HG02763 (cell line): ENCODE measurements at regions not wholly inside any gene's neighbourhood (a gene's known extent, or its start where the extent isn't known, plus 50 kb on each side); places are given as distances from the start of the nearest gene placed in this dataset.
A peak's percentile ranks its signal among the peaks of the same experiment; 100 is the strongest.

Experiments
- ATAC-seq: cut with Tn5 transposase; IDR thresholded peaks from one replicate; pipeline ENCODE4 v1.9.1; 2021; ENCODE audit warnings: mild to moderate bottlenecking, moderate library complexity; ENCODE audit not compliant: unreplicated experiment

- no peak for ATAC-seq
Measured at GRCh38 chr21:28547766-28548165, 444.9 kb downstream of the LTN1 start.

GRCh38 chr21:28543975-28544374, 448.7 kb downstream of the LTN1 start:
- no peak for ATAC-seq

GRCh38 chr21:28541371-28542112, 451.1 kb downstream of the LTN1 start:
- ATAC-seq, result no peak

GRCh38 chr21:28540514-28540913, 452.2 kb downstream of the LTN1 start:
- ATAC-seq, result no peak

- ATAC-seq, result no peak
Measured at GRCh38 chr21:28539623-28539988, 453.1 kb downstream of the LTN1 start.

GRCh38 chr21:28538987-28539622, 453.6 kb downstream of the LTN1 start:
- ATAC-seq, result no peak

- no peak for ATAC-seq
Measured at GRCh38 chr21:28537371-28538079, 455.2 kb downstream of the LTN1 start.

- no peak for ATAC-seq
Measured at GRCh38 chr21:28532446-28532845, 460.2 kb downstream of the LTN1 start.

GRCh38 chr21:28523367-28523766, 469.3 kb downstream of the LTN1 start:
- ATAC-seq, result no peak

GRCh38 chr21:28522014-28522799, 470.5 kb downstream of the LTN1 start:
- ATAC-seq, result no peak

- ATAC-seq, result no peak
Measured at GRCh38 chr21:28518630-28519029, 474.0 kb downstream of the LTN1 start.

- peak; percentile 99 for ATAC-seq
Measured at GRCh38 chr21:28516991-28517592, 475.6 kb downstream of the LTN1 start.

- no peak for ATAC-seq
Measured at GRCh38 chr21:28516021-28516420, 476.7 kb downstream of the LTN1 start.

- ATAC-seq, result no peak
Measured at GRCh38 chr21:28513428-28513827, 479.2 kb downstream of the LTN1 start.

GRCh38 chr21:28509031-28509430, 483.6 kb downstream of the LTN1 start:
- ATAC-seq, result no peak

GRCh38 chr21:28508126-28508525, 484.6 kb downstream of the LTN1 start:
- ATAC-seq, result no peak

GRCh38 chr21:28496517-28496916, 496.2 kb downstream of the LTN1 start:
- ATAC-seq, result no peak

- ATAC-seq, result no peak
Measured at GRCh38 chr21:28492127-28492526, 500.6 kb downstream of the LTN1 start.

GRCh38 chr21:28489821-28490350, 502.8 kb downstream of the LTN1 start:
- ATAC-seq, result no peak

GRCh38 chr21:28489162-28489561, 503.5 kb downstream of the LTN1 start:
- no peak for ATAC-seq
